Panc1 (cell line): ENCODE measurements at regions not wholly inside any gene's neighbourhood (a gene's known extent, or its start where the extent isn't known, plus 50 kb on each side); places are given as distances from the start of the nearest gene placed in this dataset.

Experiments
- ATAC-seq: fragments of 200-7000 bp; cut with Tn5 transposase; 2 replicates; pipeline ENCODE4 v1.9.1; 2020; ENCODE audit warnings: mild to moderate bottlenecking, moderate library complexity
- BruUV-seq: library from RNA; stranded (reverse); fragments of 400-500 nt; replicated peaks from 2 replicates; lab custom pipeline; 2021; lab: Mats Ljungman, UMichigan
- CTCF ChIA-PET: fragments of 300-600 bp; sonication (Branson Sonifier 250); formaldehyde crosslinking; loops from one replicate; lab custom pipeline; 2022; ENCODE audit warnings: antibody characterized with exemption; lab: Charles Lee
- POLR2A ChIA-PET: fragments of 300-600 bp; sonication (Branson Sonifier 250); formaldehyde crosslinking; loops from one replicate; lab custom pipeline; 2022; ENCODE audit warnings: antibody characterized with exemption; lab: Charles Lee
- DNase-seq: peaks from one replicate; pipeline ENCODE4 v3.0.0-alpha.2; 2010; ENCODE audit warnings: low read depth, low spot score
- H3K27ac ChIP-seq: 2 replicates; pipeline ENCODE4 v1.5.1; 2011; ENCODE audit warnings: mild to moderate bottlenecking, low read length, inconsistent platforms
- H3K27me3 ChIP-seq: fragments of 200-500 bp; sonication (Bioruptor generic); 2 replicates; pipeline ENCODE4 v1.6.0; 2014; ENCODE audit warnings: low read length, inconsistent platforms; ENCODE audit not compliant: control insufficient read depth, insufficient read depth
- H3K36me3 ChIP-seq: fragments of 200-500 bp; sonication (Bioruptor generic); 2 replicates; pipeline ENCODE4 v1.5.1; 2014; ENCODE audit warnings: inconsistent platforms, mild to moderate bottlenecking, low read length, moderate library complexity; ENCODE audit not compliant: control insufficient read depth, insufficient read depth
- H3K4me1 ChIP-seq: 2 replicates; pipeline ENCODE4 v1.5.1; 2011; ENCODE audit warnings: inconsistent platforms, mild to moderate bottlenecking, low read length, moderate library complexity; ENCODE audit not compliant: control insufficient read depth, insufficient read depth
- H3K4me3 ChIP-seq, 2 experiments: 2 replicates each; pipeline ENCODE4 v1.5.1; 2011 to 2012; ENCODE audit warnings: low read depth in 2 of 2, low read length in 2 of 2, mild to moderate bottlenecking in 2 of 2, inconsistent platforms in 1 of 2, moderate library complexity in 1 of 2
- H3K9me3 ChIP-seq: fragments of 200-500 bp; sonication (Bioruptor generic); 2 replicates; pipeline ENCODE4 v1.5.1; 2014; ENCODE audit warnings: low read depth, mild to moderate bottlenecking, inconsistent platforms, low read length, moderate library complexity; ENCODE audit not compliant: control insufficient read depth, insufficient read depth
- CTCF ChIP-seq: fragments of 450-650 bp; IDR thresholded peaks from 2 replicates; pipeline ENCODE4 v1.5.1; 2017; ENCODE audit warnings: mild to moderate bottlenecking
- POLR2AphosphoS5 ChIP-seq: IDR thresholded peaks from 2 replicates; pipeline ENCODE4 v1.6.1; 2012; ENCODE audit warnings: mild to moderate bottlenecking, low read depth, low read length, moderate library complexity
- REST ChIP-seq, 2 experiments: IDR thresholded peaks; 2 replicates each; pipeline ENCODE4 v1.6.1; 2011 to 2012; ENCODE audit warnings: low read depth in 2 of 2, control low read depth in 1 of 2, low read length in 1 of 2, mild to moderate bottlenecking in 1 of 2, moderate library complexity in 1 of 2; ENCODE audit not compliant: insufficient read depth in 1 of 2
- SIN3A ChIP-seq: IDR thresholded peaks from 2 replicates; pipeline ENCODE4 v1.6.1; 2012; ENCODE audit warnings: low read depth, mild to moderate bottlenecking, low read length, moderate library complexity, borderline replicate concordance; ENCODE audit not compliant: insufficient read depth
- TCF7L2 ChIP-seq: IDR thresholded peaks from 2 replicates; pipeline ENCODE4 v1.6.1; 2011; ENCODE audit warnings: mild to moderate bottlenecking, low read depth, low read length, inconsistent platforms
- in situ Hi-C: cut with HindIII; loops from 2 replicates; pipeline ENCODE4 v1.10.0; 2016; ENCODE audit warnings: low sequenced_read_pairs, low pct_unique_long_range_greater_than_20kb
- intact Hi-C: fragments of 100-400 bp; cut with micrococcal nuclease; formaldehyde crosslinking; loops from one replicate; pipeline ENCODE4 v1.10.0; 2022; ENCODE audit not compliant: unreplicated experiment

- DNase-seq: no peak
- ChIA-PET CTCF (no interaction called here), POLR2A (no interaction called here)
- H3K4me1 ChIP-seq: no peaks in the 10 kb centered on the region
- in situ Hi-C loops (no loop called here), intact Hi-C loops (no loop called here)
- H3K27me3 ChIP-seq: no peaks in the 10 kb centered on the region
- no TSS peak for BruUV-seq
- no peaks in the 10 kb centered on the region for H3K9me3 ChIP-seq
- no peak overlapping the region for H3K27ac ChIP-seq
- ATAC-seq: no peak
- no peak for TF ChIP-seq REST (IDR thresholded peaks at IDR 0.05; ENCODE audit: insufficient read depth in 1 of 2, low read depth in 2 of 2, low read length in 1 of 2)
- no peak overlapping the region for H3K4me3 ChIP-seq
- no peaks in the 10 kb centered on the region for H3K36me3 ChIP-seq
Measured at GRCh38 chrX:63918611-63919010, 133.6 kb upstream of the ARHGEF9 start.

GRCh38 chrX:63917296-63917695 lies 132.3 kb upstream of the ARHGEF9 start:
- intact Hi-C loops: no loop called here
- Histone ChIP-seq H3K9me3 (no peaks in the 10 kb centered on the region), H3K36me3 (no peaks in the 10 kb centered on the region), H3K27me3 (no peaks in the 10 kb centered on the region), H3K4me3 (no peak overlapping the region), H3K4me1 (no peaks in the 10 kb centered on the region), H3K27ac (no peak overlapping the region)
- in situ Hi-C loops: no loop called here
- no TSS peak for BruUV-seq
- no peak for ATAC-seq
- CTCF ChIA-PET: no interaction called here
- TF ChIP-seq CTCF (no peak), TCF7L2 (no peak), SIN3A (no peak), REST (IDR thresholded peaks at IDR 0.05; ENCODE audit: insufficient read depth in 1 of 2, low read depth in 2 of 2, low read length in 1 of 2) (no peak), POLR2AphosphoS5 (no peak)
- POLR2A ChIA-PET: no interaction called here
- DNase-seq: no peak
